ENCODE measurements at regions not wholly inside any gene's neighbourhood (a gene's known extent, or its start where the extent isn't known, plus 50 kb on each side); places are given as distances from the start of the nearest gene placed in this dataset.

DNA sequence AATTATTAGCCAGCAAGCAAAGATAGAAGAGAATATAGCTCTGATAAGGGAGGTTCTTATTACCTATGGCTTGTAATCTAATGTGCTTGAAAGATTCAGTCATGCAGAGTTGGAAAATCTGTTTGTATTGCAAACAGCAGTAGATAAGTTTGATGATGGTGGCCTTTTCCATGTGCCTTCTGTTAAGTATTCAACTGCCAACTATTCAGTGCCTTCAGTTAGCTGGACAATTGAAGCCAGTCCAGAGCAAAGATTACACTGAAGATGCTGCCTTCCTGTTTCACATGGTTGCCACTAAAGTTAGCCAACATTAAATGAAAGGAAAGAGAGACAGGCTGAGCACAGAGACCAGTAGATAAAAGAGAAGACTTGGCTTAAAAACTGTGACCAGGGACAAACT, 92.7 kb upstream of the SLC38A2 start:
- TF ChIP-seq, protein P1, sequence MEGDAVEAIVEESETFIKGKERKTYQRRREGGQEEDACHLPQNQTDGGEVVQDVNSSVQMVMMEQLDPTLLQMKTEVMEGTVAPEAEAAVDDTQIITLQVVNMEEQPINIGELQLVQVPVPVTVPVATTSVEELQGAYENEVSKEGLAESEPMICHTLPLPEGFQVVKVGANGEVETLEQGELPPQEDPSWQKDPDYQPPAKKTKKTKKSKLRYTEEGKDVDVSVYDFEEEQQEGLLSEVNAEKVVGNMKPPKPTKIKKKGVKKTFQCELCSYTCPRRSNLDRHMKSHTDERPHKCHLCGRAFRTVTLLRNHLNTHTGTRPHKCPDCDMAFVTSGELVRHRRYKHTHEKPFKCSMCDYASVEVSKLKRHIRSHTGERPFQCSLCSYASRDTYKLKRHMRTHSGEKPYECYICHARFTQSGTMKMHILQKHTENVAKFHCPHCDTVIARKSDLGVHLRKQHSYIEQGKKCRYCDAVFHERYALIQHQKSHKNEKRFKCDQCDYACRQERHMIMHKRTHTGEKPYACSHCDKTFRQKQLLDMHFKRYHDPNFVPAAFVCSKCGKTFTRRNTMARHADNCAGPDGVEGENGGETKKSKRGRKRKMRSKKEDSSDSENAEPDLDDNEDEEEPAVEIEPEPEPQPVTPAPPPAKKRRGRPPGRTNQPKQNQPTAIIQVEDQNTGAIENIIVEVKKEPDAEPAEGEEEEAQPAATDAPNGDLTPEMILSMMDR (IDR thresholded peaks at IDR 0.05): no peak
- TF ChIP-seq POLR2AphosphoS5 (IDR thresholded peaks at IDR 0.05; ENCODE audit: insufficient read depth in 1 of 2, low read depth in 1 of 2): no peak

Measured in vagina (tissue), 2 donors.